Activated naive CD4-positive, alpha-beta T cell treated with anti-CD3 and anti-CD28 coated beads, Interleukin-2, amount 50 U/mL, for 72 hours (primary cell): ENCODE measurements at regions not wholly inside any gene's neighbourhood (a gene's known extent, or its start where the extent isn't known, plus 50 kb on each side); places are given as distances from the start of the nearest gene placed in this dataset.
A peak's percentile ranks its signal among the peaks of the same experiment; 100 is the strongest.
"Not testable (repeated sequence)": the region's sequence is repeated elsewhere in the genome, so short reads cannot be mapped to it uniquely, and the experiment has no call there.

Experiments used
- ATAC-seq, 2 donors: fragments of 150-1000 bp; cut with Tn5 transposase; 2 replicates each; pipeline ENCODE4 v1.10.0; 2021; ENCODE audit warnings: mild to moderate bottlenecking in 2 of 2, moderate library complexity in 2 of 2
- DNase-seq, 2 donors: peaks; one replicate each; pipeline ENCODE4 v3.0.0; 2021 to 2022; ENCODE audit warnings: low spot score in 2 of 2
- H3K27ac Mint-ChIP-seq, 2 donors: one replicate each; pipeline ENCODE4 v1.8.0; 2022; ENCODE audit warnings: mild to moderate bottlenecking in 2 of 2, mixed read lengths in 2 of 2
- H3K36me3 Mint-ChIP-seq, 2 donors: one replicate each; pipeline ENCODE4 v1.8.0; 2022; ENCODE audit warnings: mixed read lengths in 2 of 2
- H3K9me3 Mint-ChIP-seq, 2 donors: one replicate each; pipeline ENCODE4 v1.8.0; 2022; ENCODE audit warnings: mixed read lengths in 2 of 2

GRCh38 chr17:20675707-20676106, 96.2 kb downstream of the CDRT15L2 start:
- DNase-seq, H3K9me3 Mint-ChIP-seq, ATAC-seq, H3K36me3 Mint-ChIP-seq, H3K27ac Mint-ChIP-seq: not testable (repeated sequence)

DNA sequence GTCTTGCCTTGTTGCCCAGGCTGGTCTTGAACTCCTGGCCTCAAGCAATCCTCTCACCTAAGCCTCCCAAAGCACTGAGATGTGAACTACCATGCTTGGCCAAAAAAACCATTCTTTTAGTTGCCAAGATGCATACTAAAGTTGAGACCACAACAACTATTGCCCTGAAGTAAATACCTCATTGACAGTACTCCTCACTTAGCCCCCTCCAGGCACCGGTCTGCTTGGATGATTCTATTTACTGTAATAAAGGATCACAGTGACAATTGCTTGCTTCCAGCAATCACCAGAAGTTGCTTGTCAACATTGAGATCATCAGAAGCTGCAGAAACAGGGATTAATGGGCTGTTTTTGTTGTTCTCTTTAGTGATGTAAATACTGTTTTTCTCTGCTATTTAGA, 97.1 kb downstream of the CDRT15L2 start:
- not testable (repeated sequence) for H3K27ac Mint-ChIP-seq, ATAC-seq, DNase-seq, H3K9me3 Mint-ChIP-seq, H3K36me3 Mint-ChIP-seq

DNA sequence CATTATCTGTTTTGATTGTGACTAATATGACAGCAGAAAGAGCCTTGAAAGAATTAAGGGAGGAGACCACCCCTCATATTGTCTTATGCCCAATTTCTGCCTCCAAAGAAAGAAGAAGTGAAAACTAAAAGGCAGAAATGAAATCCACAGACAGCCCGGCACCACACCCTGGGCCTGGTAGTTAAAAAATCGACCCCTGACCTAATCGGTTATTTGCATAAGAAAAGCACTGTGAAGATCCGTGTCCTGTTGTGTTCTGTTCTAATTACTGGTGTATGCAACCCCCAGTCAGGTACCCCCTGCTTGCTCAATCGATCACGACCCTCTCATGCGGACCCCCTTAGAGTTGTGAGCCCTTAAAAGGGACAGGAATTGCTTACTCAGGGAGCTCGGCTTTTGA, 97.9 kb downstream of the CDRT15L2 start:
- not testable (repeated sequence) for H3K9me3 Mint-ChIP-seq, H3K27ac Mint-ChIP-seq, DNase-seq, ATAC-seq, H3K36me3 Mint-ChIP-seq

GRCh38 chr17:20678424-20678823, 98.9 kb downstream of the CDRT15L2 start:
- not testable (repeated sequence) for H3K27ac Mint-ChIP-seq, ATAC-seq, H3K36me3 Mint-ChIP-seq, H3K9me3 Mint-ChIP-seq, DNase-seq

GRCh38 chr17:20681746-20682722, 102.5 kb downstream of the CDRT15L2 start:
- not testable (repeated sequence) for ATAC-seq, DNase-seq, H3K9me3 Mint-ChIP-seq, H3K27ac Mint-ChIP-seq, H3K36me3 Mint-ChIP-seq

DNA sequence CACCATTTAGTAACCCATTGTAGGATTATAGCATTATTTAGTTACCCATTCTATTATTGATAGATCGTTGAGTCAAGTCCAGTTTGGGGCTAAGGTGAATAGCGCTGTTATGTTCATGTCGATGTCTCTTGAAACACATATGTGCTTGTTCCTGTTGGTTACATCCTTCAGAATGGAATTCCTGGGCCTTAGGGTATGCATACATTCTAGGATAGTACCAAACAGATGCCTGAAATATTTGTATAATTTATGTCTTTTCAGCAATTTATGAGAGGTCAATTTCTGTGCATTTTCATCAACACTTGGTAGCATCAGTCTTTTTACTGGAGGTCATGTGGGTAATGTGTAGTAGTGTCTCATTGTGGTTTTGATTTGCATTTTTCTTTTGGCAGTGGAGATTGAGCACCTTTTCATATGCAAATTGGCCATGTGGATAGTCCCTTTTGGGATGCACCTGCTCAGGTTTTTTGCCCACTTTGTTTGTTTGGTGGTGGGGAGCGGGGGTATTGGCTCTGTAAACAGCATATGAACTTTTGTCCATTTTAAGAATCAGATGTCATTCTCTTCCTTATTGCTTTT, 104.2 kb downstream of the CDRT15L2 start:
- H3K9me3 Mint-ChIP-seq, DNase-seq, H3K27ac Mint-ChIP-seq, ATAC-seq, H3K36me3 Mint-ChIP-seq: not testable (repeated sequence)

DNA sequence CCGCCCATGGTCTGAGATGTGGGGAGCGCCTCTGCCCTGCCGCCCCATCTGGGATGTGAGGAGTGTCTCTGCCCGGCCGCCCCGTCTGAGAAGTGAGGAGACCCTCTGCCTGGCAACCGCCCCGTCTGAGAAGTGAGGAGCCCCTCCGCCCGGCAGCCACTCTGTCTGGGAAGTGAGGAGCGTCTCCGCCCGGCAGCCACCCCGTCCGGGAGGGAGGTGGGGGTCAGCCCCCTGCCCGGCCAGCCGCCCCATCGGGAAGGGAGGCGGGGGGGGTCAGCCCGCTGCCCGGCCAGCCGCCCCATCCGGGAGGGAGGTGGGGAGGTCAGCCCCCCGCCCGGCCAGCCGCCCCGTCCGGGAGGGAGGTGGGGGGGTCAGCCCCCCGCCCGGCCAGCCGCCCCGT, 105.5 kb downstream of the CDRT15L2 start:
- not testable (repeated sequence) for H3K27ac Mint-ChIP-seq, DNase-seq, H3K36me3 Mint-ChIP-seq, ATAC-seq, H3K9me3 Mint-ChIP-seq

DNA sequence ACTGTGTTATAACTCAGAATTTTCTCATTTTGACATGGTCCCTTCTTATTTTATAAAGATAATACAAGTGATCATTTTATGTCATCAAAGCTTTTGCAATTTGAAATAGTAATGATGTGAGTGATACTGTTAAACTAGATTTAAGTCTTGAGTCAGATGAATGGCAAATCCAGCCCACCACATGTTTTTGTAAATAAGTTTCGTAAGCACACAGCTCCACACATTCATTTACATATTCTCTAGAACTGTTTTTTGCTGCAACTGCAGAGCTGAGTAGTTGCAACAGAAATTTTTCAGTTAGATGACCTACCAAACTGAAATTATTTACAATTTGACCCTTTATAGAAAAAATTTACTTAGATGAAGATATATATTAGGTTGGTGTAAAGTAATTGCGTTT, 108.1 kb downstream of the CDRT15L2 start:
- H3K36me3 Mint-ChIP-seq, DNase-seq, ATAC-seq, H3K27ac Mint-ChIP-seq, H3K9me3 Mint-ChIP-seq: not testable (repeated sequence)

GRCh38 chr17:20689170-20689749, 109.7 kb downstream of the CDRT15L2 start:
- not testable (repeated sequence) for H3K36me3 Mint-ChIP-seq, H3K27ac Mint-ChIP-seq, H3K9me3 Mint-ChIP-seq, ATAC-seq, DNase-seq

GRCh38 chr17:20692706-20693105, 113.2 kb downstream of the CDRT15L2 start:
- H3K9me3 Mint-ChIP-seq, ATAC-seq, DNase-seq, H3K36me3 Mint-ChIP-seq, H3K27ac Mint-ChIP-seq: not testable (repeated sequence)

DNA sequence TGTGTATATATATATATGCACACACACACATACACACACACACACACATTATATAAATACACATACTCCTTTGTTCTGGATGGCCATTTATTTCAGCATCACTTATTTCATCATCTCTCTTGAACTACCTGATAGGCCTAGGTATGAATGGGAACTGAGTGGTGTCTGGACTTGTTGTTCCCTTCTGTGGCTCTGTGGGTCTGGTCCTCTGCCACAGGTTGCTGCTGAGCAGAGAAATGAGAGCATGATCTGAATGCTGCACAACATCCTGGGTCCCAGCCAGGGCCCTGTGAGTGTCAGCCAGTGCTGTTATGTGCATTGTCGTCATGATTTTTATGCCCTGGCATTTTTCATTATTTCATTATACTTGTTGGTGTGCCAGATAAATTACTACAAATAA, 116.3 kb downstream of the CDRT15L2 start:
- not testable (repeated sequence) for H3K36me3 Mint-ChIP-seq, ATAC-seq, DNase-seq, H3K9me3 Mint-ChIP-seq, H3K27ac Mint-ChIP-seq

- not testable (repeated sequence) for H3K36me3 Mint-ChIP-seq, H3K9me3 Mint-ChIP-seq
- ATAC-seq: peak; percentile 70 to 83
- H3K27ac Mint-ChIP-seq: peak overlapping the region; percentile 26 to 83
- DNase-seq: peak in 1 of 2 donors; percentile 8
Measured at GRCh38 chr17:20698463-20699206, 119.1 kb downstream of the CDRT15L2 start.

- H3K27ac Mint-ChIP-seq, ATAC-seq, DNase-seq, H3K36me3 Mint-ChIP-seq, H3K9me3 Mint-ChIP-seq: not testable (repeated sequence)
Measured at GRCh38 chr17:20700528-20700927, 121.0 kb downstream of the CDRT15L2 start.

DNA sequence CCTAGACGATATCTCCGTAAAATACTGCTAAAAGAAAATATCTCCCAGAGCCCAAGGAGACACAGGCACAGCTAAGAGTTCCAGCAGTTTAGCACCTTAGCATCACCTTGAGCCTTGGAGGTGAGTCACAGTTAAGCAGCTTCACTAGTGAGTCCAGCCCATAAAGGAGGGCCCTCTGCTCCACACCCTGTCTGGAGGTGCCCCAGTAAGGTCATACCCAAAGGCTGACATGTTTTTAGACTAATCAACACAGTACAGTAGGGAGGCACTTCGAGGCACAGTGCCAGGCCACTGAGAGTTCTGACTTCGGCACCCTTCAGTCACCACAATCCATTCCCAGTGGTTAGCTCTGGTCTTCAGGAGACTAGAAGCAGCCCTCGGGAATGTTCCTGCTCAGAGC, 121.8 kb downstream of the CDRT15L2 start:
- not testable (repeated sequence) for H3K27ac Mint-ChIP-seq, ATAC-seq, H3K36me3 Mint-ChIP-seq, H3K9me3 Mint-ChIP-seq, DNase-seq

DNA sequence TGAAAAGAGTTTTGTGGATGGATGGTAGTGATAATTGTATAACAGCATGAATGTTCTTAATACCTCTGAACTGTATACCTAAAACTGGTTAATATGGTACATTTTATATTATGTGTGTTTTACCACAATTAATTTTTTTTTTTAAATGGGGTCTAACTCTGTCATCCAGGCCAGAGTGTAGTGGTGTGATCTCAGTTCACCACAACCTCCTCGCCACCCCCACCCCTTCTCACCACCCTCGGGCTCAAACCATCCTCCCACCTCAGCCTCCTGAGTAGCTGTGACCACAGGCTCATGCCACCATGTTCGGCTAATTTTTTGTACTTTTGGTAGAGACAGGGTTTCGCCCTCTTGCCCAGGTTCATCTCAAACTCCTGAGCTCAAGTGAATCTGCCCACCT, 123.2 kb downstream of the CDRT15L2 start:
- no peak overlapping the region for H3K27ac Mint-ChIP-seq
- no peaks in the 10 kb centered on the region for H3K9me3 Mint-ChIP-seq
- ATAC-seq (no peak), DNase-seq (no peak)
- no peaks in the 10 kb centered on the region for H3K36me3 Mint-ChIP-seq

- Mint-ChIP-seq H3K9me3 (no peaks in the 10 kb centered on the region), H3K36me3 (no peaks in the 10 kb centered on the region), H3K27ac (no peak overlapping the region)
- no peak for ATAC-seq
- DNase-seq: no peak
Measured at GRCh38 chr17:20703781-20704180, 124.3 kb downstream of the CDRT15L2 start.

DNA sequence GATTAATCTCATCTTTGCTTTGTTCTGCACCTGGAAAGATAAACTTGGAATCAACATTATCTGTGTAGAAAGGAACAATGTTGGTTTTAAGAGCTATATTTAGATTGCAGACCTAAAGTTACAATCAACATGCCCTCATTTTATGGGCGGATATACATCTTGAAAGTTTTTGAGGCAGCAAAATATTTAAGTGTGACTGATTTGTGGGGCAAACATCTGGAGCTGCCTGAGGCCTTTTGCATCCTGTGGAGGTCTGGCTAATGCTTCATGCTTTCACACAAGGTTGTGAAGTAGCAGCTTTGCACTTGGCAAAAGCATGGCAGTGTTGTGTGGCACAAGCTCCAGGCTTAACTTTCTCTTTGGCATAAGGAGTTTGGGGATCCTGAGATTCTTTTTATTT, 125.7 kb downstream of the CDRT15L2 start:
- not testable (repeated sequence) for H3K9me3 Mint-ChIP-seq, DNase-seq, H3K27ac Mint-ChIP-seq, H3K36me3 Mint-ChIP-seq, ATAC-seq
